ENCODE measurements at regions not wholly inside any gene's neighbourhood (a gene's known extent, or its start where the extent isn't known, plus 50 kb on each side); places are given as distances from the start of the nearest gene placed in this dataset.

DNA sequence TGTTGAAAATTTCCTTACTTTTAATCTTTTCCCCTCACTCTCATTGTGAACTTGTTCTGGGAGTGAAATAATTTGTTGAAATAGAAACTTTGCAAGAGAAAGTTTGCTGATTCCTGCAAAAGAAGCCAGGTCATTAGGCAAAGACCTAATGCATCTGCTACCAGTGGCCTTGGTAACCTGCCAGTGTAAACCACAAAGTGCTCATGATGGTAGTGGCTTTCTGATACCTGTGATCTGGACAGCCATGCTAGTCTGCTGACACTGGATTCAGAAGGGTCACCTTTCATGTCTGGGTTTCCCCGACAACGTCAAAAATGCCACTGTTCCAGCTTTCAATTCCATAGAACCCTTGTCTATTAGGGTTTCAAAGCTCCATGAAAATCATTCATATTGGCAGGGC is 123.7 kb upstream of the MCTP2 start:
- no peak for TF ChIP-seq CBX2 (IDR thresholded peaks at IDR 0.05; ENCODE audit: insufficient read depth, low read length, poor library complexity, severe bottlenecking)
- TF ChIP-seq, protein P1, sequence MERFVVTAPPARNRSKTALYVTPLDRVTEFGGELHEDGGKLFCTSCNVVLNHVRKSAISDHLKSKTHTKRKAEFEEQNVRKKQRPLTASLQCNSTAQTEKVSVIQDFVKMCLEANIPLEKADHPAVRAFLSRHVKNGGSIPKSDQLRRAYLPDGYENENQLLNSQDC (CRISPR knock-in tag; IDR thresholded peaks at IDR 0.05) = no peak
- no peak for TF ChIP-seq ZBTB8A (IDR thresholded peaks at IDR 0.05; ENCODE audit: partially characterized antibody)
- TF ChIP-seq ZNF316 (IDR thresholded peaks at IDR 0.05) = no peak
- no peak for TF ChIP-seq ZNF507 (tag; conservative IDR thresholded peaks at IDR 0.05)
- TF ChIP-seq MECOM (CRISPR knock-in tag; IDR thresholded peaks at IDR 0.05) = no peak
- POLR2A ChIA-PET = interaction anchor here (1.0 kb wide), 1 partner anchor 10 kb away, joined by 3 read pairs; no protein-coding TSS in a partner anchor
- no peaks in the 10 kb centered on the region for H3K27me3 ChIP-seq (ENCODE audit: control insufficient read depth in 2 of 2, insufficient read depth in 2 of 2, low read length in 2 of 2)
- H3K79me2 ChIP-seq (ENCODE audit: control insufficient read depth, insufficient read depth, low read length) = no peaks in the 10 kb centered on the region
- DNase-seq (ENCODE audit: extremely low read depth in 1 of 4, low spot score in 3 of 4) (no peak), FAIRE-seq (no peak), ATAC-seq (no peak)
- BruUV-seq (replicated peaks) = no TSS peak
- 0 out of 2 replicates have a peak, but pooled peaks cover 1% of the 10 kb centered on the region for H3K9me3 ChIP-seq (replicated peaks; ENCODE audit: control insufficient read depth, insufficient read depth, low read depth, low read length)
- H4K20me1 ChIP-seq (replicated peaks; ENCODE audit: control insufficient read depth, insufficient read depth, low read length) = no peaks in the 10 kb centered on the region
- CTCF ChIA-PET (ENCODE audit: low intra/inter-chr PET ratio) = no interaction called here
- intact Hi-C loops (cut with micrococcal nuclease) = no loop called here
- H3K9ac ChIP-seq (ENCODE audit: insufficient read depth in 1 of 2, low read depth in 2 of 2, low read length in 2 of 2) = no peak overlapping the region
- no peak overlapping the region for H3K4me3 ChIP-seq
- in situ Hi-C loops (cut with MboI) = no loop called here
- WGBS (ENCODE audit: insufficient coverage, low coverage, missing lambda C conversion rate) = 0% methylated on average over 2 of the region's 2 CpGs
- no peak overlapping the region for H2AFZ ChIP-seq (ENCODE audit: low read depth, low read length)
- H3K4me1 ChIP-seq (replicated peaks in 1 of 2; ENCODE audit: control insufficient read depth in 2 of 2, insufficient read depth in 2 of 2, low read length in 2 of 2) = no peaks in the 10 kb centered on the region
- H3K9me1 ChIP-seq (ENCODE audit: control insufficient read depth, insufficient read depth, low read length) = no peaks in the 10 kb centered on the region
- no peaks in the 10 kb centered on the region for H3K36me3 ChIP-seq (ENCODE audit: control insufficient read depth, insufficient read depth, low read length)
- no peak overlapping the region for H3K27ac ChIP-seq (ENCODE audit: extremely low read depth, low read depth, low read length)
- no peak overlapping the region for H3K4me2 ChIP-seq (ENCODE audit: insufficient read depth, low read length)

DNA sequence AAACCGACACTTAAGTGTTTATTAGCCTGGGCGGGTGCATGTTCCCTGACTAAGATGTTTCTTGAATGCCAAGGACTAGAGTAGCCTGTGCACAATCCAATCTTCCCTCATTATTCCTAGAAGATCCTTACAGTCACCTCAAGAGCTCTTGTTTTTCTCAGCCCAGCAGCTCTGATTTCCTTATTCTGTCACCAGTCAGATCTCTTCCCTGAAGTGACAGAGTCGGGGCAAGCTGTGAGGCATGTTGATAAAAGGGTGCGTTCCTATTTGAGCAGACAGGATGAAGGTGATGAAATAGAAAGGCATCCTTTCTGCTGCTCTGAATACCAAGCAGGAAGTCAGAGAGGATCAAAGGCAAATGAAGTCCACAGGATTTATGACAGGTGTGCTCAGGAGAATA is 125.6 kb upstream of the MCTP2 start:
- BruUV-seq (replicated peaks) = no TSS peak
- in situ Hi-C loops (cut with MboI) = no loop called here
- no peaks in the 10 kb centered on the region for H3K27me3 ChIP-seq (ENCODE audit: control insufficient read depth in 2 of 2, insufficient read depth in 2 of 2, low read length in 2 of 2)
- 2% methylated on average over 4 of the region's 4 CpGs for WGBS (ENCODE audit: insufficient coverage, low coverage, missing lambda C conversion rate)
- no peak overlapping the region for H3K27ac ChIP-seq (ENCODE audit: extremely low read depth, low read depth, low read length)
- H3K9me1 ChIP-seq (ENCODE audit: control insufficient read depth, insufficient read depth, low read length) = no peaks in the 10 kb centered on the region
- CTCF ChIA-PET (ENCODE audit: low intra/inter-chr PET ratio) = no interaction called here
- ATAC-seq (no peak), DNase-seq (ENCODE audit: extremely low read depth in 1 of 4, low spot score in 3 of 4) (no peak), FAIRE-seq (no peak)
- intact Hi-C loops (cut with micrococcal nuclease) = no loop called here
- H3K9me3 ChIP-seq (replicated peaks; ENCODE audit: control insufficient read depth, insufficient read depth, low read depth, low read length) = 0 out of 2 replicates have a peak, but pooled peaks cover 1% of the 10 kb centered on the region
- H3K36me3 ChIP-seq (ENCODE audit: control insufficient read depth, insufficient read depth, low read length) = no peaks in the 10 kb centered on the region
- H3K4me3 ChIP-seq = no peak overlapping the region
- no peak overlapping the region for H2AFZ ChIP-seq (ENCODE audit: low read depth, low read length)
- no peaks in the 10 kb centered on the region for H4K20me1 ChIP-seq (replicated peaks; ENCODE audit: control insufficient read depth, insufficient read depth, low read length)
- no peak overlapping the region for H3K9ac ChIP-seq (ENCODE audit: insufficient read depth in 1 of 2, low read depth in 2 of 2, low read length in 2 of 2)
- H3K4me2 ChIP-seq (ENCODE audit: insufficient read depth, low read length) = no peak overlapping the region
- no peaks in the 10 kb centered on the region for H3K4me1 ChIP-seq (replicated peaks in 1 of 2; ENCODE audit: control insufficient read depth in 2 of 2, insufficient read depth in 2 of 2, low read length in 2 of 2)
- H3K79me2 ChIP-seq (ENCODE audit: control insufficient read depth, insufficient read depth, low read length) = no peaks in the 10 kb centered on the region
- POLR2A ChIA-PET = no interaction called here
- TF ChIP-seq, protein P2, sequence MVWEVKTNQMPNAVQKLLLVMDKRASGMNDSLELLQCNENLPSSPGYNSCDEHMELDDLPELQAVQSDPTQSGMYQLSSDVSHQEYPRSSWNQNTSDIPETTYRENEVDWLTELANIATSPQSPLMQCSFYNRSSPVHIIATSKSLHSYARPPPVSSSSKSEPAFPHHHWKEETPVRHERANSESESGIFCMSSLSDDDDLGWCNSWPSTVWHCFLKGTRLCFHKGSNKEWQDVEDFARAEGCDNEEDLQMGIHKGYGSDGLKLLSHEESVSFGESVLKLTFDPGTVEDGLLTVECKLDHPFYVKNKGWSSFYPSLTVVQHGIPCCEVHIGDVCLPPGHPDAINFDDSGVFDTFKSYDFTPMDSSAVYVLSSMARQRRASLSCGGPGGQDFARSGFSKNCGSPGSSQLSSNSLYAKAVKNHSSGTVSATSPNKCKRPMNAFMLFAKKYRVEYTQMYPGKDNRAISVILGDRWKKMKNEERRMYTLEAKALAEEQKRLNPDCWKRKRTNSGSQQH (CRISPR knock-in tag; IDR thresholded peaks at IDR 0.05) = no peak
- TF ChIP-seq SIRT6 (IDR thresholded peaks at IDR 0.05; ENCODE audit: low read depth, low read length) (no peak), RBM15 (IDR thresholded peaks at IDR 0.05; ENCODE audit: insufficient read depth, low read length) (no peak), TRIM28 (IDR thresholded peaks at IDR 0.05) (no peak), TEAD2 (tag; IDR thresholded peaks at IDR 0.05) (no peak)
- TF ChIP-seq, protein P3, sequence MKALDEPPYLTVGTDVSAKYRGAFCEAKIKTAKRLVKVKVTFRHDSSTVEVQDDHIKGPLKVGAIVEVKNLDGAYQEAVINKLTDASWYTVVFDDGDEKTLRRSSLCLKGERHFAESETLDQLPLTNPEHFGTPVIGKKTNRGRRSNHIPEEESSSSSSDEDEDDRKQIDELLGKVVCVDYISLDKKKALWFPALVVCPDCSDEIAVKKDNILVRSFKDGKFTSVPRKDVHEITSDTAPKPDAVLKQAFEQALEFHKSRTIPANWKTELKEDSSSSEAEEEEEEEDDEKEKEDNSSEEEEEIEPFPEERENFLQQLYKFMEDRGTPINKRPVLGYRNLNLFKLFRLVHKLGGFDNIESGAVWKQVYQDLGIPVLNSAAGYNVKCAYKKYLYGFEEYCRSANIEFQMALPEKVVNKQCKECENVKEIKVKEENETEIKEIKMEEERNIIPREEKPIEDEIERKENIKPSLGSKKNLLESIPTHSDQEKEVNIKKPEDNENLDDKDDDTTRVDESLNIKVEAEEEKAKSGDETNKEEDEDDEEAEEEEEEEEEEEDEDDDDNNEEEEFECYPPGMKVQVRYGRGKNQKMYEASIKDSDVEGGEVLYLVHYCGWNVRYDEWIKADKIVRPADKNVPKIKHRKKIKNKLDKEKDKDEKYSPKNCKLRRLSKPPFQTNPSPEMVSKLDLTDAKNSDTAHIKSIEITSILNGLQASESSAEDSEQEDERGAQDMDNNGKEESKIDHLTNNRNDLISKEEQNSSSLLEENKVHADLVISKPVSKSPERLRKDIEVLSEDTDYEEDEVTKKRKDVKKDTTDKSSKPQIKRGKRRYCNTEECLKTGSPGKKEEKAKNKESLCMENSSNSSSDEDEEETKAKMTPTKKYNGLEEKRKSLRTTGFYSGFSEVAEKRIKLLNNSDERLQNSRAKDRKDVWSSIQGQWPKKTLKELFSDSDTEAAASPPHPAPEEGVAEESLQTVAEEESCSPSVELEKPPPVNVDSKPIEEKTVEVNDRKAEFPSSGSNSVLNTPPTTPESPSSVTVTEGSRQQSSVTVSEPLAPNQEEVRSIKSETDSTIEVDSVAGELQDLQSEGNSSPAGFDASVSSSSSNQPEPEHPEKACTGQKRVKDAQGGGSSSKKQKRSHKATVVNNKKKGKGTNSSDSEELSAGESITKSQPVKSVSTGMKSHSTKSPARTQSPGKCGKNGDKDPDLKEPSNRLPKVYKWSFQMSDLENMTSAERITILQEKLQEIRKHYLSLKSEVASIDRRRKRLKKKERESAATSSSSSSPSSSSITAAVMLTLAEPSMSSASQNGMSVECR (CRISPR knock-in tag; IDR thresholded peaks at IDR 0.05) = no peak

Data from K562 (cell line).